Motor neuron (in vitro differentiated cells): ENCODE measurements at regions not wholly inside any gene's neighbourhood (a gene's known extent, or its start where the extent isn't known, plus 50 kb on each side); places are given as distances from the start of the nearest gene placed in this dataset.
"Not testable (repeated sequence)": the region's sequence is repeated elsewhere in the genome, so short reads cannot be mapped to it uniquely, and the experiment has no call there.

Source experiments
- ATAC-seq, 8 experiments: fragments of 200-7000 bp; cut with Tn5 transposase; replicated peaks in 6 of 8; 2 replicates each; pipeline ENCODE4 v1.8.0; 2021; ENCODE audit warnings: mild to moderate bottlenecking in 8 of 8, moderate library complexity in 8 of 8
- H3K27ac ChIP-seq, 2 donors: fragments of 250-450 bp; sonication (Bioruptor Pico); 2 replicates each; pipeline ENCODE4 v1.9.0; 2021; ENCODE audit warnings: antibody characterized with exemption in 2 of 2, mild to moderate bottlenecking in 2 of 2, moderate library complexity in 1 of 2
- H3K4me1 ChIP-seq, 2 donors: fragments of 250-450 bp; sonication (Bioruptor Pico); replicated peaks in 1 of 2; 2 replicates each; pipeline ENCODE4 v1.6.1; 2021; ENCODE audit warnings: antibody characterized with exemption in 2 of 2, mild to moderate bottlenecking in 2 of 2, moderate library complexity in 1 of 2
- H3K4me3 ChIP-seq, 5 donors: fragments of 250-450 bp; sonication (Bioruptor Pico); 2 replicates each; pipeline ENCODE4 v1.9.0; 2021; ENCODE audit warnings: antibody characterized with exemption in 5 of 5, mild to moderate bottlenecking in 5 of 5, moderate library complexity in 4 of 5
- WGBS, 10 experiments: fragments of 450-650 bp; shearing (Covaris generic); methylation state at CpG; one replicate each; pipeline ENCODE4 v1.0.0; 2022; 5-methylcytosine and 5-hydroxymethylcytosine counted together
- in situ Hi-C, 9 experiments: fragments of 400-800 bp; cut with MboI; loops; one replicate each; pipeline ENCODE4 v1.15.0; 2021; ENCODE audit warnings: low sequenced_read_pairs in 9 of 9, low pct_unique_long_range_greater_than_20kb in 2 of 9; ENCODE audit not compliant: unreplicated experiment in 9 of 9

DNA sequence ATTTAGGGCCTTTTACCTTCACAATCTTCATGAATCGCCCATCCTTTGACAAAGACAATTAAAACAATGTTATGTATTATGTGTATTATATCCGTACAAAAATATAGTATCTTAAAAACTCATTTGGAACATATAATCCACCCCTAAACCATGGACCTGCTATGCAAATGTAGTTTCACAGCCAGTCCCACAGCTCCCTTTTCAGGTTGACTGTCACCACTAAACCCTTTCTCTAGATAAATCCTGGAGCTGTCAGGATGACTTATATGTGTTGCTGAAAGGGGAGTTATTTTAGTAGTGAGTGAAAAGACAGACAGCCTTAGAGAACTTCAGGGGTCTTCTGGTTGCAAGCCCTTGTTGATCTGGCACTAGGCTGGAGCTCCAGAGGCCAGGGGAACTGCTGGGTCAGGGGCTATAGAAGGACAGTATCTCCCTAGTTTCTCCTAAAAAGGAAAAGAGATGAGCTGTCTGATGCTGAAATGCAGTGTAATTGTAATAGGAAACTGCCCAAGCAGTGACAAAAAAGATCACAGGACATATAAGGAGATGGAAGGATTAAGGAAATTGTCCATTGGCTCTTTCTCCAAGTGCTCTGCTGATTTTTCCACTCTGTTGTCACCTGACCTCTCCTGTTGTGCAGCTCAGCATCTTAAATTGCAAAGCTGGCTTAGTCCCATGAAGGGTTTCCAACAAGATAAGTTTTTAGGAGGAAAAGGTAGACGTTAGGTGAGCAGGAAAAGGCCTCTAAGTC is 127.7 kb downstream of the S1PR1 start:
- Histone ChIP-seq H3K27ac (no peak overlapping the region), H3K4me1 (peaks cover 29 to 41% of the 10 kb centered on the region in 2 donors), H3K4me3 (no peak overlapping the region)
- WGBS, 10 experiments: 71 to 95% (median 89%) methylated on average over 2 to 3 of the region's 3 CpGs; no CpG with 5 or more reads in 4 of the 10 experiments
- ATAC-seq: no peak
- in situ Hi-C loops: no loop called here

DNA sequence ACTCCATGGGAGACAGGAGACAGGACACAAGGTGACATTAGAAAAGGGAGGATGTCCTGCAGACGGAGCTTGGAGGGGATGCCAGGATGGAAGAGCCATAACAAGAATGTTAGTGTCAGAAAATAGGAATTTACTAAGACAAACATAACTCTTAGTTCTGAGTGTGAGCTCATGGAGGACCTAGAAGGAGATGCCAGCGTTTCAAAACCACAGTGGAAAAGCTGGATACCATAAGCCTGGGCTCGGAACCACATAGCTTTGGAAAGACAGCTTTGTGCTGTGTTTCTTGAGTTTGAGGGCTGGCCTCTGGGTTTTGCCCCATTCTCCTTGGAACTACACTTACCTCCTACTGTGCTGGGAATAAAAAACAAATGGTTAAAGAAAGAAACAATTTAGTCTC is 128.4 kb downstream of the S1PR1 start:
- H3K27ac ChIP-seq: no peak overlapping the region
- no peak overlapping the region for H3K4me3 ChIP-seq
- in situ Hi-C loops: no loop called here
- peaks cover 29 to 41% of the 10 kb centered on the region in 2 donors for H3K4me1 ChIP-seq
- ATAC-seq: no peak
- 16 to 100% (median 89%) methylated on average over 1 to 3 of the region's 3 CpGs; no CpG with 5 or more reads in 1 of the 10 experiments for WGBS, 10 experiments

DNA sequence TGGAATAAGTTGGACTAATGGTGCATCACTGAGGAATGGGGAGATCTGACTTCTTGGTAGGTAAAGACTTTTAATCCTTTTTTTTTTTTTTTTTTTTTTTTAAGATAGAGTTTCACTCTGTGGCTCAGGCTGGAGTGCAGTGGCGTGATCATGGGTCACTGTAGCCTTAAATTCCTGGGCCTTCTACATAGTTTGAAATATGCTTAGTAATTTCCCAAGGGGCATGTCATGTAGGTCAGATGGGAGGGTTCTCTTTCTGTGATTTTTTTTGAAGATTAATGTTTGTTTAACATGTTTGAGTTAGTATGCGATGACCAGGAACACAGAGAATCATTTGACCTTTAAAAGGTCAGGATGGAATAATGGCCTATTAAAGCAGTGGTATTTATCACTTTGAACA is 129.1 kb downstream of the S1PR1 start:
- Histone ChIP-seq H3K4me3 (no peak overlapping the region), H3K4me1 (peaks cover 33 to 41% of the 10 kb centered on the region in 2 donors), H3K27ac (no peak overlapping the region)
- peak in 5 of 8 experiments; percentile 16 to 78 (median 74) for ATAC-seq
- WGBS, 10 experiments: 0 to 100% (median 65%) methylated on average over 1 to 2 of the region's 2 CpGs
- in situ Hi-C loops: no loop called here

DNA sequence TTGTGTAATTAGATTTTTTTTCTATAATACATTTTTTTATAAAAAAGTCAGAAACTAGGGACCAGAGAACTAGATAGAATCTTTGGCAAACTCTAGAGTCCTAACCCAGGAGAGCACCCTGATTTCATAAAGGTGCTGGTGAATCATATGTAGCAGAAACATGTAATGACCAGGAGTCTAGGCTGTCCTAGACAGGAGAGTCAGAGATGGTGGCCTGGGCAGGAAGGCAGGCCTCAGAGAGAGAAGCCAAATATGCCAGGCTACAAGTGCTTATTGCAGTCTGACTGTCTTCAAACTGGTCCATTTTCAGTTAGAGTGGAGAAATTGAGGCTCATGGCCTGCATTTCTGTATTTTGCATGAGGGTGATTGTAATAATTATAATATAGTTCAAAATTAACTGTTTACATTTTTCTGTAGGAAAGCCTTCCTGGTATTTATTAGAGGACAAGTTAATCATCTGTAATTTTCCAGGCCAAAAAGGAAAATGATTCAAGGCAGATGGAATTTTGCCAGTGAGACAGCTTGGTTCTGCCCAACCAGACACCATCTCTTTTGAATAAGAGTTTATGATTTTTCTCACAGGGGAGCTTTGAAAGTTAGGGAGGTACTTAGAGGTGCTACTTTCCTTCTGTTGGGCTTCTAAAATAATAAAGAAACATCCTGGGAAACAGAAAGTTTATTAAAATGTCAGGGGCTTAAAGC is 129.8 kb downstream of the S1PR1 start:
- no peak overlapping the region for H3K4me3 ChIP-seq
- H3K4me1 ChIP-seq: peaks cover 33 to 41% of the 10 kb centered on the region in 2 donors
- ATAC-seq: no peak
- no peak overlapping the region for H3K27ac ChIP-seq
- in situ Hi-C loops: no loop called here

DNA sequence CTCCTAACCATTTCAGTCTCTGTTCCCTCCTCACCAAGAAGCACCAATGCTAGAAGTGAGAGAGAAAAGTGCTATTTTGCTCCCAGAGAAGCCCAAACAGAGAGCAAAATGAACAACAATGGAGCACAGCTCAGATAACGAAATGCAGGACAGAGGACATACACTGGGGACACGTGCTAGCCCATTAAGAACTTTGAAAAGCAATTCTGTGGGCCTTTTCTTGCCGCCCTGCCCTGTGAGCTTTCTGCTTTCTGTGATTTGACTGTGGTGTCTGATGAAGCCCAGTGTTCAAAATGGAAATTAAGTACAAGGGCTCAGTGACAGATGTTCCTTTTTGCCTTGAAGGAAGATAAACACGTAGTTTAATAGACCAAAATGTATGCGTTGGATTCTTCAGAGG is 130.8 kb downstream of the S1PR1 start:
- in situ Hi-C loops: no loop called here
- Histone ChIP-seq H3K4me3 (no peak overlapping the region), H3K4me1 (peaks cover 33 to 41% of the 10 kb centered on the region in 2 donors), H3K27ac (no peak overlapping the region)
- WGBS, 10 experiments: 0 to 83% (median 23%) methylated on average over 1 to 5 of the region's 5 CpGs
- peak in 6 of 8 experiments; percentile 21 to 87 (median 85) for ATAC-seq

DNA sequence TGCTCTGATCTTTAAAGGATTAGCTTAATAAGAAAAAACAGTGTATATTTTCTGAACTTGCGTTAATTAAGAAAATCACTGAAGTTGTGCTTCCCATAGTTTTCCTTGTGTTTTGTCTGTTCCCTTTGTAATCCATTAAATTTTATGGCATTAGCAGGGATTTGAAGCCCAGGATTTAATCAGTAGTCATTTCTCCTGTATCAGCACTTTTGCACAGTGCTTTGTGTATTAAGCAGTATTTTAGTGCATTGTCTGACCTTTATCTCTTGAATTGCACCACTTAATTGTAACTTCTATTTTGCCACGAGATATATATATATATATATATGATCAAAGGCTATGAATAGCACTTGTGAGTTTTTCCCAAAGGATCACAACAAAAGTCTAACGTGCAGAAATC is 133.7 kb downstream of the S1PR1 start:
- in situ Hi-C loops: no loop called here
- no peak for ATAC-seq
- no peak overlapping the region for H3K27ac ChIP-seq
- 57 to 100% (median 92%) methylated on average over 1 to 3 of the region's 3 CpGs; no CpG with 5 or more reads in 1 of the 10 experiments for WGBS, 10 experiments
- no peak overlapping the region for H3K4me3 ChIP-seq
- H3K4me1 ChIP-seq: peaks cover 30 to 31% of the 10 kb centered on the region in 2 donors

DNA sequence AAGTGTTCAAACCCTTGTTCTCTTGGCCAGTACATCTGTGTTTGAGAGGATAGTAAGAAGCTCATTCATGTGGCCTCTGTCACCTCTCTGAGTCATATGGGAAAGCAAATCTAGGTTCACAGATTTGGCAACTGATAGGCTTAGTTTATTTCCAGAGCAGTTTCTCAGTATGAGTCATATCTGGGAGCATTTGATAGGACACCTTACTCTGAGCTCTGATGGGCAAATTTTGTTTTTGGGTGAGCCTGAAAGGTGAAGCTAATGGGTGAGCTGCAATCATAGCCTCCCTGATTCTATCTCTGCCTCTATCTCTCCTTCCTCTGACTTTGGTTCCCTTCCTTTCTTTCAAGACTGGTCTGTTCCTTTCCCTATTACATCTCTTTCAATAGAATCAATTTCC is 134.4 kb downstream of the S1PR1 start:
- peak in 3 of 8 experiments; percentile 28 to 76 (median 68) for ATAC-seq
- H3K4me1 ChIP-seq: peaks cover 24 to 27% of the 10 kb centered on the region in 2 donors
- no peak overlapping the region for H3K27ac ChIP-seq
- in situ Hi-C loops: no loop called here
- no peak overlapping the region for H3K4me3 ChIP-seq

DNA sequence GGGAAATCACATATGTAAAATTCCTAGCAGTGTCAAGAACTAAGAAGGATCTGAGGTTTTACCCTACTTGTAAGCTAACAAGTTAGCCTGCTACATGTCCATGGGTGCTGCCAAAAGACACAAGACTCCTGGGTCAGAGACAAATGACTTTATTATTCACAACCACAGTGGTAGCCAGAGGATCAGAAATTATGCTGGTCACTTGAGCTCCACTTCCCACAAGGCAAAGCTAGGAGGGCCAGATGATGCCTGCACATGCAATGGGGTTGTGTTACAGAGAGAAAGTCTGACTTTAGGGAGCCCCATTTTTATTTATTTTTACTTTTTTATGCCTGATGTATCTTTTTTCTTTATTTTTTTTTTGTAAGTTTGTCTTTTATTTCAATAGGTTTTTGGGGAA is 136.8 kb downstream of the S1PR1 start:
- no peak overlapping the region for H3K4me3 ChIP-seq
- no peak for ATAC-seq
- H3K27ac ChIP-seq: no peak overlapping the region
- peaks cover 12 to 22% of the 10 kb centered on the region in 2 donors for H3K4me1 ChIP-seq
- in situ Hi-C loops: no loop called here

DNA sequence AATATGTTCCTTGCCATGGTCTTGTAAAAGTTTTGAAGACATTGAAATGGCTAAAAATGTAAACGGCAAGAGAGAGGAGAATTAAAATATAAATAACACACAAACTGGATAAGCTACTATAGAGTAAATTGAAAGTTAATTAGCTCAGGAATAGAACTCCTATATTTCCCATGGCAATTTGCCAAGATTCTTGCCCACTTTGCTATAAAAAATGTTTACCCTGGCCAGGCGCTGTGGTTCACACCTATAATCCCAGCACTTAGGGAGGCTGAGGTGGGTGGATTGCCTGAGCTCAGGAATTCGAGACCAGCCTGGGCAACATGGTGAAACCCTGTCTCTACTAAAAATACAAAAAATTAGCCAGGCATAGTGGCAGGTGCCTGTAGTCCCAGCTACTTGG is 138.6 kb downstream of the S1PR1 start:
- ATAC-seq, in situ Hi-C loops, H3K27ac ChIP-seq, H3K4me3 ChIP-seq: not testable (repeated sequence)
- 58 to 100% (median 92%) methylated on average over 1 to 3 of the region's 3 CpGs; no CpG with 5 or more reads in 1 of the 10 experiments for WGBS, 10 experiments
- peaks cover 11 to 22% of the 10 kb centered on the region in 2 donors for H3K4me1 ChIP-seq

DNA sequence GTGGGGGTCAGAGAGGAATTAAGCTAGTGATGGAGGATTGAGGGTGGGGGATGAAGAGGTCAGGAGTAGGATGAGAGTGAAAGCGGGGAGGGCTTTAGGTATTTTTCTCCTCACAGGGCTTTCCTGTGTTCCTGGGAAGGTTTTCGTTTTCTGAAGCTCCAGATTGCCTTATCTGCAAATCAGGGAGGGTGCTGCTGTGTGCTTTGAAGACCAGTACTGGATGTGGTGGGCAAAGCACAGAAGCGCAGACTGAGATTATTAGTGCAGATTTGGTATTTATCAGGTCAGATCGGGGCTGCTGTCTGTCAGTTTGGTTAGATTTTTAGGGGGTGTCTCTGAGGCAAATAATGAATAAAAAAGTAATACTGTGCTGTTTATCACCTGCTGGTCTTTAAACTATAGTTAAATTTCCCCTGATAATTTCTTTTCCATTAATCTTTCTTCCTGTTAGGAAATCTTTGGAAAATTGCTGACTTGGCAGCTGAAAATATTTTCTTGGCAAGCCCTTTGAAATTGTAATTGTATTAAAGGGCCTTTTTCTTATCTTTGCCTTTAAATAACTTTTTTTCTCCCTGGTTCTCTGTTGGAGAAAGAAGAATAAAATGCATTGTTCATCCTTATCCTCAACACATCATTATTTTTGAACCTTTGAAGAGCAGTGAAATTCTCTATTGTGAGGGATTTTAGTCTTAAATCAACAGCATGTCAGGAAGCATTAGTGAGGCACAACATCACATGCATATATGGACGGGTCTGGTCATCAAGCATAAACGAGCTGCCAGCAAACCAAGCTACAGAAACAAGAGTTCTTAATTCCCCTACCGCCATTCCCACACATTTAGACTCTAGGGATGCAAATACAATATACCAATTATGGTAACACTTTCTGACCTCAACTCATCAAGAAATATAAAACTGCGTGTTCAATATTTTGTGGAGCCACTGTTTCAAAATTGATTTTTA is 139.6 kb downstream of the S1PR1 start:
- no peak overlapping the region for H3K27ac ChIP-seq
- ATAC-seq: peak in 3 of 8 experiments; percentile 68 to 77 (median 72)
- WGBS, 10 experiments: 38 to 76% (median 62%) methylated on average over 2 to 8 of the region's 8 CpGs; no CpG with 5 or more reads in 1 of the 10 experiments
- in situ Hi-C loops: no loop called here
- H3K4me1 ChIP-seq: peaks cover 11 to 18% of the 10 kb centered on the region in 2 donors
- H3K4me3 ChIP-seq: no peak overlapping the region

DNA sequence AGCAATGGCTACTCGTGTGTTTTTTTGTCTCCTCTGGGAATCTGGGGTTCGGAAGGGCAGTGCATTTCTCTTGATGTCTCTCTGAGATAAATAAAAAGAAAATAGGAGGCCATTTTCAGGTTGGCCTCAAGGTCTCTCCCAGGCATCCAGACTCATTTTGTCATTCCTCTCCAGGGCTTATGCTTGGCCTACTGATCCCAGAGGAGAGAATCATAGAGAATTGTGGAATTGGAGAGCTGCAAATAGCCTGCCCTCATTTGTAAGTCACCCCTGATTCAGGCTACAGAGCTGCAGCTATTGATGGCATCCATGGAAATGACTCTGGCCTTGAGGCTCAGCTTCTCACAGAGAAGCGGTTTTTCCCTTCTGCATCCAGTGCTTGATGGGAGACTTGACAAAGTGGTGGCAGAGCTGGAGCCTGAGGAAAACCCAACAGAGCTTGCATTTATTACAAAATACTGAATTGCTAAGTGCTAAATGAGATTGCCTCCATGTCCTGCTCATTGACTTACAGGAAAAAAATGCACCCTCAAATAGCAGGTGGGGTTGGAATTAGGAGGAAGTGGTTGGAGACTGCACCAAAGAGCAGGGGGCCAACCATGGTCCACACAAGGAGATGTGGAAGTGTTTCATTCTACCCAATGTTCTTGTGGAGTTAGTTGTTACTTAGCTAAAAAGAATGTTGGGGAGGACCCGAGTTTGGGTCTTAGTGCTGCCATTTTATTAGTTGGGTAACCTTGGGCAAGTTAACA is 140.4 kb downstream of the S1PR1 start:
- Histone ChIP-seq H3K4me1 (peaks cover 11 to 18% of the 10 kb centered on the region in 2 donors), H3K27ac (peak overlapping the region; percentile 8 to 26), H3K4me3 (no peak overlapping the region)
- 33 to 100% (median 69%) methylated on average over 1 to 4 of the region's 4 CpGs; no CpG with 5 or more reads in 1 of the 10 experiments for WGBS, 10 experiments
- ATAC-seq: peak in 3 of 8 experiments; percentile 60 to 70 (median 61)
- in situ Hi-C loops: no loop called here

DNA sequence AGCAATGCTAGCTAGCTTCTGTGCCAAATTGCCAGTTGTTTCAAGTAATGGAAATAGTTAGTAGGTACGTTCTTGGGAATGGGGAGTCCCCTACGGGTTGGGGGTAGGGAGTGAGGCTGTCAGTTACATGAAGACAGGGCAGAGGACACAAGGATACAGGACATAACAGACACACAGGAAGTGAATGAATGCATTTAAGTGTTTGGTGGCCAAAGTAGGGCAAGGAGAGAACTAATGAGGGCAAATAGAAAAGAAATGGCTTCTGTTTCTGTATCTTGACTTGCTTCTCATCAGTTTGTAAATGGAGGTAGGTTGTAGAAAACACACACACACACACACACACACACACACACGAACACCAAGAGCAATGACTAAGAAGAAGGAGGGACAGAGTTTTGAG is 142.2 kb downstream of the S1PR1 start:
- no peak for ATAC-seq
- 29 to 100% (median 77%) methylated on average over 1 to 3 of the region's 3 CpGs; no CpG with 5 or more reads in 1 of the 10 experiments for WGBS, 10 experiments
- no peak overlapping the region for H3K27ac ChIP-seq
- H3K4me3 ChIP-seq: no peak overlapping the region
- in situ Hi-C loops: no loop called here
- peaks cover 11 to 18% of the 10 kb centered on the region in 2 donors for H3K4me1 ChIP-seq
